ENCODE measurements at regions not wholly inside any gene's neighbourhood (a gene's known extent, or its start where the extent isn't known, plus 50 kb on each side); places are given as distances from the start of the nearest gene placed in this dataset.

GRCh38 chr5:93057311-93057710 is 523.7 kb downstream of the NR2F1-AS1 start:
- no peak for DNase-seq (ENCODE audit: low spot score)

GRCh38 chr5:93055971-93056370 is 525.0 kb downstream of the NR2F1-AS1 start:
- no peak for DNase-seq (ENCODE audit: low spot score)

- DNase-seq (ENCODE audit: low spot score): no peak
Measured at GRCh38 chr5:93055561-93055960, 525.5 kb downstream of the NR2F1-AS1 start.

GRCh38 chr5:93054424-93055163 is 526.4 kb downstream of the NR2F1-AS1 start:
- DNase-seq (ENCODE audit: low spot score): no peak

- DNase-seq (ENCODE audit: low spot score): no peak
Measured at GRCh38 chr5:93053825-93054224, 527.2 kb downstream of the NR2F1-AS1 start.

- no peak for DNase-seq (ENCODE audit: low spot score)
Measured at GRCh38 chr5:93048858-93049257, 532.2 kb downstream of the NR2F1-AS1 start.

GRCh38 chr5:93044859-93045666 is 536.0 kb downstream of the NR2F1-AS1 start:
- DNase-seq (ENCODE audit: low spot score): no peak

- no peak for DNase-seq (ENCODE audit: low spot score)
Measured at GRCh38 chr5:93039888-93040287, 541.1 kb downstream of the NR2F1-AS1 start.

- DNase-seq (ENCODE audit: low spot score): no peak
Measured at GRCh38 chr5:93034621-93035590, 546.1 kb downstream of the NR2F1-AS1 start.

- no peak for DNase-seq (ENCODE audit: low spot score)
Measured at GRCh38 chr5:93022796-93023447, 558.1 kb downstream of the NR2F1-AS1 start.

GRCh38 chr5:93022211-93022610 is 558.8 kb downstream of the NR2F1-AS1 start:
- DNase-seq (ENCODE audit: low spot score): no peak

- no peak for DNase-seq (ENCODE audit: low spot score)
Measured at GRCh38 chr5:93019896-93020295, 561.1 kb downstream of the NR2F1-AS1 start.

- no peak for DNase-seq (ENCODE audit: low spot score)
Measured at GRCh38 chr5:93018461-93018860, 562.6 kb downstream of the NR2F1-AS1 start.

GRCh38 chr5:93017849-93018248 is 563.2 kb downstream of the NR2F1-AS1 start:
- DNase-seq (ENCODE audit: low spot score): no peak

GRCh38 chr5:93017376-93017775 is 563.6 kb downstream of the NR2F1-AS1 start:
- no peak for DNase-seq (ENCODE audit: low spot score)

GRCh38 chr5:93010616-93011015 is 570.4 kb downstream of the NR2F1-AS1 start:
- no peak for DNase-seq (ENCODE audit: low spot score)

GRCh38 chr5:93010037-93010436 is 571.0 kb downstream of the NR2F1-AS1 start:
- no peak for DNase-seq (ENCODE audit: low spot score)

GRCh38 chr5:93008502-93009207 is 572.4 kb downstream of the NR2F1-AS1 start:
- DNase-seq (ENCODE audit: low spot score): no peak

- DNase-seq (ENCODE audit: low spot score): no peak
Measured at GRCh38 chr5:93006915-93007314, 574.1 kb downstream of the NR2F1-AS1 start.

GRCh38 chr5:92998456-92998855 is 582.6 kb downstream of the NR2F1-AS1 start:
- DNase-seq (ENCODE audit: low spot score): no peak

GRCh38 chr5:92994392-92994791 is 586.6 kb downstream of the NR2F1-AS1 start:
- DNase-seq (ENCODE audit: low spot score): no peak
